Upper lobe of left lung (tissue), 6 donors: ENCODE measurements at regions not wholly inside any gene's neighbourhood (a gene's known extent, or its start where the extent isn't known, plus 50 kb on each side); places are given as distances from the start of the nearest gene placed in this dataset.

ENCODE experiments used
- ATAC-seq, 2 donors: fragments of 200-7000 bp; cut with Tn5 transposase; one replicate each; pipeline ENCODE4 v1.9.1; 2022; ENCODE audit warnings: mild to moderate bottlenecking in 2 of 2, moderate library complexity in 2 of 2; ENCODE audit not compliant: low FRiP score in 2 of 2
- DNase-seq, 2 donors: peaks; one replicate each; pipeline ENCODE4 v3.0.0-alpha.2; 2019 to 2020
- H3K27ac ChIP-seq, 4 donors: fragments of 200-600 bp; sonication (generic); one replicate each; pipeline ENCODE4 v1.5.1; 2016 to 2019
- H3K27me3 ChIP-seq, 4 donors: fragments of 200-600 bp; sonication (generic); one replicate each; pipeline ENCODE4 v1.5.1; 2017 to 2019
- H3K36me3 ChIP-seq, 4 donors: fragments of 200-600 bp; sonication (generic); one replicate each; pipeline ENCODE4 v1.5.1; 2016 to 2019
- H3K4me1 ChIP-seq, 4 donors: fragments of 200-600 bp; sonication (generic); one replicate each; pipeline ENCODE4 v1.5.1; 2018 to 2019
- H3K4me3 ChIP-seq, 4 donors: fragments of 200-600 bp; sonication (generic); one replicate each; pipeline ENCODE4 v1.5.1; 2017 to 2019; ENCODE audit warnings: mild to moderate bottlenecking in 2 of 4, moderate library complexity in 1 of 4
- H3K9me3 ChIP-seq, 4 donors: fragments of 200-600 bp; sonication (generic); one replicate each; pipeline ENCODE4 v1.5.1; 2018 to 2019
- CTCF ChIP-seq, 6 experiments: fragments of 450-650 bp in 4 of 6; fragments of 200-600 bp in 2 of 6; sonication (generic) in 2 of 6; IDR thresholded peaks; one replicate each; pipeline ENCODE4 v1.5.1; 2016 to 2019; ENCODE audit warnings: antibody characterized with exemption in 6 of 6
- EP300 ChIP-seq, 4 donors: sonication (generic); formaldehyde crosslinking; IDR thresholded peaks; one replicate each; pipeline ENCODE4 v1.5.1; 2017; ENCODE audit warnings: antibody characterized with exemption in 4 of 4, control low read depth in 2 of 4
- POLR2A ChIP-seq, 4 donors: fragments of 450-650 bp; IDR thresholded peaks; one replicate each; pipeline ENCODE4 v1.5.1; 2016 to 2017; ENCODE audit warnings: antibody characterized with exemption in 4 of 4, mild to moderate bottlenecking in 2 of 4
- POLR2AphosphoS5 ChIP-seq, 2 donors: sonication (generic); formaldehyde crosslinking; IDR thresholded peaks; one replicate each; pipeline ENCODE4 v1.5.1; 2017; ENCODE audit warnings: antibody characterized with exemption in 2 of 2
- WGBS, 2 donors: methylation state at CpG; one replicate each; pipeline ENCODE4 v1.1.5; 2017 to 2018; 5-methylcytosine and 5-hydroxymethylcytosine counted together
- donor health status: DM: no; HTN: no; CAD: no; lungs with moderate emphysema.
- donor health status: DM: no; HTN: yes; CAD: no; lungs with severe emphysema.

DNA sequence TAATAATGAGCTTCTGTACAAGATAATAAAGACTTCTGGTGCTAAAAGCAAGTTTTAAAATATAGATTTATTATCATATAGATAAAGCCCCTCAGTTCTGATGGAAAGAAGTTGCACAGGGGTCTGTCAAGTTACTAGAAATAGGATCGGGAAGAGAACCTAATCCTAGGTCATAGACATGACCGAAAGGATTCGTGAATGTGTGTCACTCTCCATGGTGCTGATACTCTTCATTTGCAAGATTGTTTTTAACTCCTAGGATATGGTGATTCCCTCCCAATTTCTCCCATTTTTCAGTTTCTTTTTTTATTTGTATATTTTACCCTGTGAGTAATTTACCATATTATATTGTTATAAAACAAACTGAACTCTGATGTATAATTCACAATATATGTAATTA lies 58.9 kb upstream of the CTNNA2 start:
- H3K4me1 ChIP-seq = no peaks in the 10 kb centered on the region
- 16 to 20% methylated on average over 3 of the region's 3 CpGs for WGBS, 2 donors
- H3K27me3 ChIP-seq = no peaks in the 10 kb centered on the region
- H3K4me3 ChIP-seq = no peak overlapping the region
- H3K27ac ChIP-seq = no peak overlapping the region
- DNase-seq = no peak
- no peaks in the 10 kb centered on the region for H3K9me3 ChIP-seq
- TF ChIP-seq CTCF (IDR thresholded peaks at IDR 0.05) (no peak), POLR2AphosphoS5 (IDR thresholded peaks at IDR 0.05) (no peak)
- no peak for ATAC-seq
- no peaks in the 10 kb centered on the region for H3K36me3 ChIP-seq

GRCh38 chr2:79452651-79453050 lies 60.2 kb upstream of the CTNNA2 start:
- H3K27ac ChIP-seq = no peak overlapping the region
- 83 to 86% methylated on average over 1 of the region's 1 CpG for WGBS, 2 donors
- DNase-seq (no peak), ATAC-seq (no peak)
- no peaks in the 10 kb centered on the region for H3K9me3 ChIP-seq
- H3K4me3 ChIP-seq = no peak overlapping the region
- no peak for TF ChIP-seq POLR2AphosphoS5 (IDR thresholded peaks at IDR 0.05)
- TF ChIP-seq EP300 (IDR thresholded peaks at IDR 0.05) = no peak
- TF ChIP-seq POLR2A (IDR thresholded peaks at IDR 0.05) = no peak
- no peak for TF ChIP-seq CTCF (IDR thresholded peaks at IDR 0.05)
- H3K27me3 ChIP-seq = no peaks in the 10 kb centered on the region
- no peaks in the 10 kb centered on the region for H3K4me1 ChIP-seq
- no peaks in the 10 kb centered on the region for H3K36me3 ChIP-seq

- ATAC-seq (no peak), DNase-seq (no peak)
- Histone ChIP-seq H3K36me3 (no peaks in the 10 kb centered on the region), H3K4me1 (no peaks in the 10 kb centered on the region), H3K27me3 (no peaks in the 10 kb centered on the region), H3K27ac (no peak overlapping the region), H3K4me3 (no peak overlapping the region), H3K9me3 (no peaks in the 10 kb centered on the region)
- TF ChIP-seq POLR2AphosphoS5 (IDR thresholded peaks at IDR 0.05) (no peak), POLR2A (IDR thresholded peaks at IDR 0.05) (no peak), CTCF (IDR thresholded peaks at IDR 0.05) (no peak), EP300 (IDR thresholded peaks at IDR 0.05) (no peak)
Observed at GRCh38 chr2:79447463-79447862, 65.4 kb upstream of the CTNNA2 start.

GRCh38 chr2:79446313-79446712 lies 66.5 kb upstream of the CTNNA2 start:
- no peaks in the 10 kb centered on the region for H3K4me1 ChIP-seq
- H3K4me3 ChIP-seq = no peak overlapping the region
- WGBS, 2 donors = 77 to 91% methylated on average over 2 of the region's 2 CpGs
- H3K36me3 ChIP-seq = no peaks in the 10 kb centered on the region
- TF ChIP-seq EP300 (IDR thresholded peaks at IDR 0.05) = no peak
- ATAC-seq (no peak), DNase-seq (no peak)
- H3K9me3 ChIP-seq = no peaks in the 10 kb centered on the region
- H3K27ac ChIP-seq = no peak overlapping the region
- H3K27me3 ChIP-seq = no peaks in the 10 kb centered on the region

GRCh38 chr2:79437433-79438267 lies 75.2 kb upstream of the CTNNA2 start:
- DNase-seq (no peak), ATAC-seq (no peak)
- no peaks in the 10 kb centered on the region for H3K36me3 ChIP-seq
- no peak overlapping the region for H3K27ac ChIP-seq
- H3K4me1 ChIP-seq = no peaks in the 10 kb centered on the region
- no peak overlapping the region for H3K4me3 ChIP-seq
- no peaks in the 10 kb centered on the region for H3K27me3 ChIP-seq
- WGBS, 2 donors = 57 to 66% methylated on average over 16 of the region's 16 CpGs
- TF ChIP-seq CTCF (IDR thresholded peaks at IDR 0.05) (no peak), POLR2A (IDR thresholded peaks at IDR 0.05) (no peak), EP300 (IDR thresholded peaks at IDR 0.05) (no peak), POLR2AphosphoS5 (IDR thresholded peaks at IDR 0.05) (no peak)
- no peaks in the 10 kb centered on the region for H3K9me3 ChIP-seq
